ENCODE measurements at regions not wholly inside any gene's neighbourhood (a gene's known extent, or its start where the extent isn't known, plus 50 kb on each side); places are given as distances from the start of the nearest gene placed in this dataset.

GRCh38 chr11:90639461-90639993 lies 416.7 kb upstream of the CHORDC1 start:
- TF ChIP-seq, protein P1, sequence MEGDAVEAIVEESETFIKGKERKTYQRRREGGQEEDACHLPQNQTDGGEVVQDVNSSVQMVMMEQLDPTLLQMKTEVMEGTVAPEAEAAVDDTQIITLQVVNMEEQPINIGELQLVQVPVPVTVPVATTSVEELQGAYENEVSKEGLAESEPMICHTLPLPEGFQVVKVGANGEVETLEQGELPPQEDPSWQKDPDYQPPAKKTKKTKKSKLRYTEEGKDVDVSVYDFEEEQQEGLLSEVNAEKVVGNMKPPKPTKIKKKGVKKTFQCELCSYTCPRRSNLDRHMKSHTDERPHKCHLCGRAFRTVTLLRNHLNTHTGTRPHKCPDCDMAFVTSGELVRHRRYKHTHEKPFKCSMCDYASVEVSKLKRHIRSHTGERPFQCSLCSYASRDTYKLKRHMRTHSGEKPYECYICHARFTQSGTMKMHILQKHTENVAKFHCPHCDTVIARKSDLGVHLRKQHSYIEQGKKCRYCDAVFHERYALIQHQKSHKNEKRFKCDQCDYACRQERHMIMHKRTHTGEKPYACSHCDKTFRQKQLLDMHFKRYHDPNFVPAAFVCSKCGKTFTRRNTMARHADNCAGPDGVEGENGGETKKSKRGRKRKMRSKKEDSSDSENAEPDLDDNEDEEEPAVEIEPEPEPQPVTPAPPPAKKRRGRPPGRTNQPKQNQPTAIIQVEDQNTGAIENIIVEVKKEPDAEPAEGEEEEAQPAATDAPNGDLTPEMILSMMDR (conservative IDR thresholded peaks at IDR 0.05; ENCODE audit: low read depth, low read length) = no peak
- Histone ChIP-seq H3K27me3 (ENCODE audit: insufficient read depth, low read depth) (no peaks in the 10 kb centered on the region), H3K79me2 (ENCODE audit: insufficient read depth, low read depth) (no peaks in the 10 kb centered on the region), H3K4me1 (ENCODE audit: low read depth, poor library complexity, severe bottlenecking) (no peaks in the 10 kb centered on the region), H3K4me2 (no peak overlapping the region), H3K9ac (no peak overlapping the region), H3K36me3 (ENCODE audit: insufficient read depth) (no peaks in the 10 kb centered on the region), H4K20me1 (ENCODE audit: insufficient read depth) (no peaks in the 10 kb centered on the region), H3K4me3 (IDR thresholded peaks at IDR 0.05; ENCODE audit: insufficient read depth, low read depth, low read length) (no peak overlapping the region), H3K27ac (no peak overlapping the region), H2AFZ (ENCODE audit: low read depth) (no peak overlapping the region)

DNA sequence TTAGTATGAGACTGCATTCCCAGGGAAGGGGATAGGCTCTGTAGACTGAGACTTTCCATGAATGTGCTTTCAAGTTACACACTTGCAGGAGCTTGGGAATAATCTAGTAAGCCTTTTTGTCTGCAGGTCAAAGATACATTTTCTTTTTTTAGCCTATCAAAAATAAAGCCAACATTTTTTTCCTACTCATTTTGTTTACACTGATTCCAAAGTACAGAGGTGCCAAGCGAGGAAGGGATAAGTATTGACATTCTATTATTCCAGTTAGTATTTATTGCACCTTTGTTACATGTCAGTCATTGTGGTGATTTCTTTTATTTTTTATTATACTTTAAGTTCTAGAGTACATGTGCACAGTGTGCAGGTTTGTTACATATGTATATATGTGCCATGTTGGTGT lies 413.0 kb upstream of the CHORDC1 start:
- H3K9ac ChIP-seq = no peak overlapping the region
- H4K20me1 ChIP-seq (ENCODE audit: insufficient read depth) = no peaks in the 10 kb centered on the region
- no peaks in the 10 kb centered on the region for H3K79me2 ChIP-seq (ENCODE audit: insufficient read depth, low read depth)
- no peak overlapping the region for H3K4me2 ChIP-seq
- H3K4me3 ChIP-seq (IDR thresholded peaks at IDR 0.05; ENCODE audit: insufficient read depth, low read depth, low read length) = no peak overlapping the region
- H3K27ac ChIP-seq = no peak overlapping the region
- no peaks in the 10 kb centered on the region for H3K27me3 ChIP-seq (ENCODE audit: insufficient read depth, low read depth)
- no peaks in the 10 kb centered on the region for H3K36me3 ChIP-seq (ENCODE audit: insufficient read depth)
- no peak overlapping the region for H2AFZ ChIP-seq (ENCODE audit: low read depth)
- TF ChIP-seq, protein P1 (conservative IDR thresholded peaks at IDR 0.05; ENCODE audit: low read depth, low read length) = no peak
- H3K4me1 ChIP-seq (ENCODE audit: low read depth, poor library complexity, severe bottlenecking) = no peaks in the 10 kb centered on the region

- H2AFZ ChIP-seq (ENCODE audit: low read depth) = no peak overlapping the region
- no peak overlapping the region for H3K4me3 ChIP-seq (IDR thresholded peaks at IDR 0.05; ENCODE audit: insufficient read depth, low read depth, low read length)
- H3K9ac ChIP-seq = no peak overlapping the region
- H3K4me2 ChIP-seq = no peak overlapping the region
- TF ChIP-seq, protein P1 (conservative IDR thresholded peaks at IDR 0.05; ENCODE audit: low read depth, low read length) = no peak
- no peaks in the 10 kb centered on the region for H3K79me2 ChIP-seq (ENCODE audit: insufficient read depth, low read depth)
- H3K27me3 ChIP-seq (ENCODE audit: insufficient read depth, low read depth) = no peaks in the 10 kb centered on the region
- no peak overlapping the region for H3K27ac ChIP-seq
- H3K36me3 ChIP-seq (ENCODE audit: insufficient read depth) = no peaks in the 10 kb centered on the region
- H4K20me1 ChIP-seq (ENCODE audit: insufficient read depth) = no peaks in the 10 kb centered on the region
- H3K4me1 ChIP-seq (ENCODE audit: low read depth, poor library complexity, severe bottlenecking) = no peaks in the 10 kb centered on the region
These were observed 412.3 kb upstream of the CHORDC1 start for GRCh38 chr11:90635151-90635550.

DNA sequence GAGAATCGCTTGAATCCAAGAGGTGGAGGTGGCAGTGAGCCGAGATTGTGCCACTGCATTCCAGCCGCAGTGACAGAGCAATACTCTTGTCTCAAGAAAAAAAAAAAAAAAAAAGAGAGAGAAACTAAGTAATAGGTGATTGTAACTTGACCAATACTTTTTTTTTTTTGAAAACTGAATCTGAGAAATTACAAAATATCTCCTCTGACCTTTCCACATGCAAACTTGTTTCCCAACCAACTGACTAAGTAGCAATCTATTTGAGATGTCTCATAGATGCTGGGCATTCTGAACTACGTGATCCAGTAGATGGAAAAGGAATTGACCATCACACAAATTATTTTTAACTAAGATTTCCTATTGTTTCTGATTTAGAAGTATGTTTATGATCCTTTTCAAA lies 407.3 kb upstream of the CHORDC1 start:
- Histone ChIP-seq H2AFZ (ENCODE audit: low read depth) (no peak overlapping the region), H4K20me1 (ENCODE audit: insufficient read depth) (no peaks in the 10 kb centered on the region), H3K4me2 (no peak overlapping the region), H3K4me3 (IDR thresholded peaks at IDR 0.05; ENCODE audit: insufficient read depth, low read depth, low read length) (no peak overlapping the region), H3K27me3 (ENCODE audit: insufficient read depth, low read depth) (no peaks in the 10 kb centered on the region), H3K36me3 (ENCODE audit: insufficient read depth) (no peaks in the 10 kb centered on the region), H3K27ac (no peak overlapping the region), H3K79me2 (ENCODE audit: insufficient read depth, low read depth) (no peaks in the 10 kb centered on the region), H3K9ac (no peak overlapping the region), H3K4me1 (ENCODE audit: low read depth, poor library complexity, severe bottlenecking) (no peaks in the 10 kb centered on the region)
- TF ChIP-seq, protein P1 (conservative IDR thresholded peaks at IDR 0.05; ENCODE audit: low read depth, low read length) = no peak
